Keratinocyte (primary cell): ENCODE measurements at regions not wholly inside any gene's neighbourhood (a gene's known extent, or its start where the extent isn't known, plus 50 kb on each side); places are given as distances from the start of the nearest gene placed in this dataset.

Source experiments
- DNase-seq: peaks from one replicate; pipeline ENCODE4 v3.0.0-alpha.2; 2011; ENCODE audit warnings: low read depth, missing footprints, low spot score
- FAIRE-seq: peaks from 2 replicates; lab custom pipeline; 2011; peaks lifted over from hg19 to GRCh38; lab: Jason Lieb, UNC
- H2AFZ ChIP-seq: 2 replicates; pipeline ENCODE4 v1.6.0; 2012; ENCODE audit warnings: low read length, control low read depth, inconsistent platforms; ENCODE audit not compliant: control insufficient read depth
- H3K27ac ChIP-seq: 2 replicates; pipeline ENCODE4 v1.5.1; 2011; ENCODE audit warnings: low read length; ENCODE audit not compliant: control insufficient read depth, insufficient read depth
- H3K27me3 ChIP-seq: 3 replicates; pipeline ENCODE4 v1.6.0; 2011; ENCODE audit warnings: low read length; ENCODE audit not compliant: control insufficient read depth, insufficient read depth; ENCODE audit errors: extremely low read depth
- H3K36me3 ChIP-seq, 2 experiments: 2 replicates in 1 of 2; 3 replicates in 1 of 2; pipeline ENCODE4 v1.5.1; 2011; ENCODE audit warnings: low read length in 2 of 2, mild to moderate bottlenecking in 1 of 2; ENCODE audit not compliant: control insufficient read depth in 2 of 2, insufficient read depth in 2 of 2; ENCODE audit errors: extremely low read depth in 1 of 2
- H3K4me1 ChIP-seq: 3 replicates; pipeline ENCODE4 v1.5.1; 2011; ENCODE audit warnings: low read length; ENCODE audit not compliant: control insufficient read depth, insufficient read depth; ENCODE audit errors: extremely low read depth
- H3K4me2 ChIP-seq: 3 replicates; pipeline ENCODE4 v1.6.0; 2011; ENCODE audit warnings: low read depth, low read length; ENCODE audit not compliant: control insufficient read depth, insufficient read depth; ENCODE audit errors: extremely low read depth
- H3K4me3 ChIP-seq, 3 experiments: fragments of 200-600 bp in 1 of 3; sonication (generic) in 1 of 3; 2 replicates in 2 of 3; 3 replicates in 1 of 3; pipeline ENCODE4 v1.5.1; 2011 to 2016; ENCODE audit warnings: low read length in 3 of 3, mild to moderate bottlenecking in 3 of 3, control low read depth in 2 of 3, inconsistent platforms in 1 of 3, low read depth in 1 of 3, mixed read lengths in 1 of 3, mixed run types in 1 of 3, moderate library complexity in 1 of 3; ENCODE audit not compliant: control insufficient read depth in 2 of 3, insufficient read depth in 2 of 3; ENCODE audit errors: extremely low read depth in 1 of 3
- H3K79me2 ChIP-seq: 2 replicates; pipeline ENCODE4 v1.6.0; 2012; ENCODE audit warnings: low read length; ENCODE audit not compliant: control insufficient read depth, insufficient read depth
- H3K9ac ChIP-seq: 3 replicates; pipeline ENCODE4 v1.6.0; 2011; ENCODE audit warnings: low read length; ENCODE audit not compliant: control insufficient read depth, insufficient read depth; ENCODE audit errors: extremely low read depth
- H3K9me1 ChIP-seq: 3 replicates; pipeline ENCODE4 v1.6.0; 2011; ENCODE audit warnings: low read length; ENCODE audit not compliant: control insufficient read depth, insufficient read depth; ENCODE audit errors: extremely low read depth
- H3K9me3 ChIP-seq: 2 replicates; pipeline ENCODE4 v1.5.1; 2012; ENCODE audit warnings: low read depth, low read length; ENCODE audit not compliant: control insufficient read depth
- H4K20me1 ChIP-seq: 3 replicates; pipeline ENCODE4 v1.6.0; 2011; ENCODE audit warnings: low read length; ENCODE audit not compliant: control insufficient read depth, insufficient read depth; ENCODE audit errors: extremely low read depth
- CTCF ChIP-seq, 3 experiments: IDR thresholded peaks in 1 of 3; conservative IDR thresholded peaks in 1 of 3; optimal IDR thresholded peaks in 1 of 3; 2 replicates in 2 of 3; 3 replicates in 1 of 3; pipeline versions ENCODE3 to v1.5.1; 2011; ENCODE audit warnings: low read length in 3 of 3, mild to moderate bottlenecking in 3 of 3, moderate library complexity in 2 of 3, control low read depth in 1 of 3, inconsistent platforms in 1 of 3; ENCODE audit not compliant: insufficient read depth in 2 of 3; ENCODE audit errors: extremely low read depth in 1 of 3
- EZH2 ChIP-seq: IDR thresholded peaks from one replicate; pipeline ENCODE4 v1.6.1; 2012; ENCODE audit warnings: inconsistent platforms, mild to moderate bottlenecking, low read length, moderate library complexity
- dilution Hi-C: fragments of 300-500 bp; cut with MboI; formaldehyde crosslinking; loops from one replicate; pipeline ENCODE4 v1.7.0; 2020; ENCODE audit warnings: low sequenced_read_pairs; ENCODE audit not compliant: extremely low pct_ligation_motif_present

DNA sequence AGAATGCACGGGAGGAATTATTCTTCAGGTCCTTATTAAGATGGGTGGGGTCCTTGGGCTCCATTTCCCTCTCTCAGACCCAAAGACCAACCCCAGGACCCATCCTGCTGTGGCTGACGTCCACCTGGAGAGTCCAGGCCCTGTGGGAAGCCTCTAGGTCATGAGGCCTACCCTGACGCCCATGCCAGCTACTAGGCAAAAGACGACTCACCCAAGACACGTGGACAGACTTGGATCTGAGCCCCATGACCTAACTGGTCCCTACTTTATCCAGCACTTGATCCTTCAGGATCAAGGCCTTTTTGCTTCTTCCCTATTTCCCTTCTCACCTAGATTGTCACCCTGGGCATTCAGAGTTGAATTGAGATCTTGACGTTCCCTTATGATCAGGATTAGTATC lies 56.0 kb upstream of the CASZ1 start:
- Histone ChIP-seq H2AFZ (no peak overlapping the region), H3K9me3 (no peaks in the 10 kb centered on the region), H3K79me2 (no peaks in the 10 kb centered on the region), H3K9me1 (no peaks in the 10 kb centered on the region), H3K9ac (no peak overlapping the region), H3K27ac (no peak overlapping the region), H3K36me3 (no peaks in the 10 kb centered on the region), H3K4me3 (no peak overlapping the region), H3K4me2 (no peak overlapping the region), H4K20me1 (no peaks in the 10 kb centered on the region), H3K27me3 (peaks cover 8% of the 10 kb centered on the region), H3K4me1 (peaks cover 9% of the 10 kb centered on the region)
- FAIRE-seq (no peak), DNase-seq (no peak)
- TF ChIP-seq EZH2, result no peak
- no peak for TF ChIP-seq CTCF (optimal IDR thresholded peaks at IDR 0.05 in 1 of 3, IDR thresholded peaks at IDR 0.05 in 1 of 3, conservative IDR thresholded peaks at IDR 0.05 in 1 of 3; ENCODE audit: extremely low read depth in 1 of 3, insufficient read depth in 2 of 3, low read length in 3 of 3)
- dilution Hi-C loops, result no loop called here

GRCh38 chr1:10852998-10853520 lies 56.6 kb upstream of the CASZ1 start:
- H3K4me2 ChIP-seq, result no peak overlapping the region
- TF ChIP-seq EZH2 (no peak), CTCF (optimal IDR thresholded peaks at IDR 0.05 in 1 of 3, IDR thresholded peaks at IDR 0.05 in 1 of 3, conservative IDR thresholded peaks at IDR 0.05 in 1 of 3; ENCODE audit: extremely low read depth in 1 of 3, insufficient read depth in 2 of 3, low read length in 3 of 3) (no peak)
- dilution Hi-C loops, result no loop called here
- H3K27me3 ChIP-seq, result peaks cover 11% of the 10 kb centered on the region
- FAIRE-seq (no peak), DNase-seq (no peak)
- H2AFZ ChIP-seq, result no peak overlapping the region
- no peak overlapping the region for H3K9ac ChIP-seq
- H3K9me1 ChIP-seq, result no peaks in the 10 kb centered on the region
- no peak overlapping the region for H3K27ac ChIP-seq
- no peaks in the 10 kb centered on the region for H4K20me1 ChIP-seq
- H3K36me3 ChIP-seq, result no peaks in the 10 kb centered on the region
- no peaks in the 10 kb centered on the region for H3K9me3 ChIP-seq
- H3K4me3 ChIP-seq, result no peak overlapping the region
- H3K79me2 ChIP-seq, result no peaks in the 10 kb centered on the region
- H3K4me1 ChIP-seq, result peaks cover 9% of the 10 kb centered on the region
